ENCODE measurements at regions not wholly inside any gene's neighbourhood (a gene's known extent, or its start where the extent isn't known, plus 50 kb on each side); places are given as distances from the start of the nearest gene placed in this dataset.

DNA sequence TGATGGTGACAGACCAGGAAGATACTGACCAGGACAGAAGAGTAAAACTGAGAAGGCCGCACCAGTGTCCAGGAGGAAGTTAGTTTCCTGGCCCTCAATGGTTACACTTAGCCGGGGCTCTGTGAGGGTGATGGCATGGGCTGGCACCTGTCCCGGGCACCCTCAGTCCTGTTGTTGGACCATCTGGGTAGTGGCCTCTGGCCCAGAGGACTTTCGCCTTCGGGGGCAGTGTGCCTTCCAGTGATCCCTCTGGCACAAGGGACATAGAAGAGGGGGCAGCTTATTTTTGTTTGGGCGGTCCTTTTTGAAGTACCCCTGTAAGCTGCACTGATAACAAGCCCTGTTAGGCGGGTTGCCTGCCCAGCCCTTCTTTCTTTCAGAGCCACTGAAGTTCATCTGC is 1108.6 kb downstream of the TAF11L14 start:
- Mint-ChIP-seq H3K9me3 (peaks cover 3% of the 10 kb centered on the region), H3K27ac (no peak overlapping the region), H3K36me3 (no peaks in the 10 kb centered on the region), H3K4me3 (peak overlapping the region; percentile 21), H3K27me3 (no peaks in the 10 kb centered on the region), H3K4me1 (ENCODE audit: low read depth in 2 of 2) (peaks cover 53 to 75% of the 10 kb centered on the region in 2 donors)
- no peak for DNase-seq (ENCODE audit: low spot score)
- no peak for ATAC-seq

DNA sequence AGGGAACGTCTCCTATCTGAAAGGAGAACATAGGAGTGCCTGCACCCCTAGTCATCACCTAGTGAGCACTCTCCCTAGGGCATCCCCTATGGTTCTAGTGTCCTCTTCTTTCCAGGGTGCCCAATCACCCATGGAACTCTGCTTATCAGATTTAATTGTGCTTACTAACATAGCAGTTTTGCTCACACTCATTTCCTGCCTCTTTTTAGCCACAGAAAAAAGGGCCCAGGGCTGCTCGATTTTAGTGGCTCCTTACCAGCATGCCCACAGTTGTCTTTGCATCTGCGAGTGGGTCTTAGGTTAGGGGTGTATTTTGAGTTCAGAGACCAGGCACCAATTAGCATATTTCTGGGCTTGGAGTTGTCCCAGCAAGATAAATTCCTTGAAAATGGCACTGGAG is 1110.2 kb downstream of the TAF11L14 start:
- Mint-ChIP-seq H3K4me3 (peak overlapping the region; percentile 87), H3K36me3 (no peaks in the 10 kb centered on the region), H3K9me3 (peaks cover 3% of the 10 kb centered on the region), H3K27me3 (no peaks in the 10 kb centered on the region), H3K4me1 (ENCODE audit: low read depth in 2 of 2) (peaks cover 46 to 62% of the 10 kb centered on the region in 2 donors), H3K27ac (peak overlapping the region; percentile 89 to 99)
- DNase-seq (ENCODE audit: low spot score) (no peak), ATAC-seq (peak in 1 of 2 donors; percentile 60)

DNA sequence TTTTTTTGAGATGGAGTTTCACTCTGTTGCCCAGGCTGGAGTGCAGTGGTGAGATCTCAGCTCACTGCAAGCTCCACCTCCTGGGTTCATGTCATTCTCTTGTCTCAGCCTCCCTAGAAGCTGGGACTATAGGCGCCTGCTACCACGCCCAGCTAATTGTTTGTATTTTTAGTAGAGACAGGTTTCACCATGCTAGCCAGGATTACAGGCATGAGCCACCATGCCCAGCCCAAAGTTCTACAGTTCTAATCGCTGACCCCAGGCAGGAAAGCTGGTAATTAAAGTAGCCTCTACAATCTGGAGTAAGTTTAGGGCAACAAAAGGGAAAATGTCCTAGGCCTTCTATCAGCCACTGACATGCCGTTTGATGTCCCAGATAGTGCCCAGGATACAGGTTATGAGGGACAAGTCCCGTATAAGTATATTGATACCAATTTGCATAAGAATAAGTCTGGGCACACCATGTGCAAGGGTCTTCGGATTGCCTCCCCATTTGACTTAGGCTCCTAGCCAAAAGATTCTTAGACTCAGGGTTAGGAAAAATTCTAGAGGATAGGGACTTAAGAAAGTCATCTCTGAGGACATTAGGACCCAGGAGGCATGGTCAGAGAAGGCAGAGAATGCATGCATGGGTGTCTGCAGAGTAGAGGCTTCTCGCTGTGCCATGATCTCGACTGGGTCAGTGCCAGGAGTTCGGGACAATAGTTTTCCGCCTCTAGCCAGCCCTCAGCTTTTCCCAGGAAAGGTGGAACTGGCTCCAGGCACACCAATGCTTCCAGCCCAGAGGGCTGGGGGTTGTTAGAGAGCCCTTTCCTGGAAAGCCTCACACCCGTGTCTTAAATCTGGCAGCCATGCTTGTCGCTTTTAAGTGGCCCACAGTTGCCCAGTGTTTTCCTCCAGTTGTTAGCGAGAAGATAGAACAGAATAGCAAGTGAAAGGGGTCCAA is 1111.1 kb downstream of the TAF11L14 start:
- ATAC-seq = peak; percentile 63 to 79
- no peak for DNase-seq (ENCODE audit: low spot score)
- Mint-ChIP-seq H3K9me3 (peaks cover 3% of the 10 kb centered on the region), H3K4me3 (peak overlapping the region; percentile 87), H3K4me1 (ENCODE audit: low read depth in 2 of 2) (peaks cover 43 to 64% of the 10 kb centered on the region in 2 donors), H3K36me3 (no peaks in the 10 kb centered on the region), H3K27ac (peak overlapping the region; percentile 89 to 99), H3K27me3 (no peaks in the 10 kb centered on the region)

DNA sequence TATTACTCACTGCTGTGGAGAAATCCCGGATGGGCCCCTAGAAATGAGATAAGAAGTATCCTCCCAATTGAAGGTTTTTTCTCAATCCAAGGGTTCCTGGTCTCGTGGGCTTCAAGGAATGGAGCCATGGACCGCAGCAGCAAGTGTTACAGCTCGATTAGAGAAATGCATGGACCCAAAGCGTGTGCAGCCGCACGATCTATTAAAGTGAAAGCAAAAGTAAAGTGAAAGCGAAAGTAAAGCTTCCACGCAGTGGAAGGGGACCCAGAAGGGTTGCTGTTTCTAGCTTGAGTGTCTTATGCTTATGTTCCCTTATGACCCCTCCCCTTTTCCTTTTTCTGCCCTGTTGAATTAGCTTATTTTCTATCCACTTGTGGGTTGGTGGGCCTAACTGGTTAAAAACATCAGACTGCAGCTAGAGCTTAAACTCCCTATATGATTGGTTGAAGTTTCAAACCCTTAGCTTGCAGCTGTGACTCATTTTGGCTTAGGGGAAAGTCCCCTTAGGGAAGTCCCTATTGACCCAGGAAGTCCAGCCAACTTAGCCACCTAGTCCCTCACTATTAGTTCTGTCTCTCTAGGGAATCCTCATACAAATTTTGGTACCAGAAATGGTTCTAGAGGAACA is 1111.8 kb downstream of the TAF11L14 start:
- peak overlapping the region; percentile 87 for H3K4me3 Mint-ChIP-seq
- ATAC-seq (peak; percentile 85 to 93), DNase-seq (ENCODE audit: low spot score) (peak; percentile 79)
- H3K4me1 Mint-ChIP-seq (ENCODE audit: low read depth in 2 of 2) = peaks cover 40 to 56% of the 10 kb centered on the region in 2 donors
- peaks cover 3% of the 10 kb centered on the region for H3K9me3 Mint-ChIP-seq
- H3K27ac Mint-ChIP-seq = peak overlapping the region; percentile 89 to 99
- H3K27me3 Mint-ChIP-seq = no peaks in the 10 kb centered on the region
- no peaks in the 10 kb centered on the region for H3K36me3 Mint-ChIP-seq

DNA sequence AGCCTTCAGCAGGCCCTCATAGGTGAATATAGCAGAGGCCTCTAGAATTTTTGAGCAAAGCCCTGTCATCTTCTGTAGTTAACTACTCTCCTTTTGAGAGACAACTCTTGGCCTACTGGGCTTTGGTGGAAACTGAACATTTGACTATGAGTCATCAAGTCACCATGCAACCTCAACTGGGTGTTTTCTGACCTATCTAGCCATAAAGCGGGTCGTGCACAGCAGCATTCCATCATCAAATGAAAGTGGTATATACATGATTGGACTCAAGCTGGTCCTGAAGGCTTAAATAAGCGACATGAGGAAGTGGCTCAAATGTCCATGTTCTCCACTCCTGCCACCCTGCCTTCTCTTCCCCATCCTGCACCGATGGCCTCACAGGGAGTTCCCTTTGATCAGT is 1115.5 kb downstream of the TAF11L14 start:
- ATAC-seq (peak in 1 of 2 donors; percentile 43), DNase-seq (ENCODE audit: low spot score) (no peak)
- Mint-ChIP-seq H3K9me3 (peaks cover 3% of the 10 kb centered on the region), H3K27me3 (no peaks in the 10 kb centered on the region), H3K4me1 (ENCODE audit: low read depth in 2 of 2) (peaks cover 24 to 31% of the 10 kb centered on the region in 2 donors), H3K27ac (no peak overlapping the region), H3K36me3 (no peaks in the 10 kb centered on the region), H3K4me3 (no peak overlapping the region)

DNA sequence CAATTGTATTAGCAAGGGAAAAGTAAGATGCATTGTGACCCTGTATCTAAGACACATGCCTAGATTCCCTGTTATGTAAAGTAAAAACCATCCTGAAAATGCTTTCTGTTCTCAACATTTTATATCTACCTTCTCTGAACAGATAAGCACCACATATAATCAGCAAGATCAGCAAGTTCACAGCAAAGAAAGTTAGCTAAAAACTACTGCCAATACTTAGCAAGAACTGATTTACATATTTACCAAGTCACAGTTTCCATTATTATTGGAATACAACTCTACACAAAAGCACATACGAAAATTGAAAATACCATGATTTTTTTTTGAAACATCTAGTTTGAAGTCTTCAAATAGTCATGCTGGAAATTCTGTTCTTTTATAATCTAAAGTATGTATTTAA is 1118.1 kb downstream of the TAF11L14 start:
- Mint-ChIP-seq H3K27me3 (no peaks in the 10 kb centered on the region), H3K36me3 (no peaks in the 10 kb centered on the region), H3K4me3 (no peak overlapping the region), H3K4me1 (ENCODE audit: low read depth in 2 of 2) (peaks cover 5 to 10% of the 10 kb centered on the region in 2 donors), H3K27ac (no peak overlapping the region), H3K9me3 (peaks cover 1% of the 10 kb centered on the region)
- no peak for ATAC-seq
- DNase-seq (ENCODE audit: low spot score) = no peak

DNA sequence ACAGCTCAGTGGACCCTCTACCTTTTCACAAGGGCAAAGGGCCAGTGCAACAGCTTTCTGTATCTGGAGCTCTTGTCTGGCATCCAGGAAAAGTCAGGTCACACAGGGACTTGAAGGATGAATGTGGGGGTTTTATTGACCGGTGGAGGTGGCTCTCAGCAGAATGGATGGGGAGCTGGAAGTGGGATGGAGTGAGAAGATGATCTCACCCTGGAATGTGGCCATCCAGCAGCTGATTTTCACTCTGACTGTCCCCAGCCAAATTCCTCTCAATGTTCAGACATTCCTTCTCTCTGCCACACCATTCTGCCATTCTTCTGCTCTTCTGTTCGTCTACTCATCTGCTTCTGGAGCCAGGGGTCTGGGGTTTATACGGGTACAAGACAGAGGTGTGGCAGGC is 1119.9 kb downstream of the TAF11L14 start:
- Mint-ChIP-seq H3K4me3 (no peak overlapping the region), H3K27me3 (no peaks in the 10 kb centered on the region), H3K4me1 (ENCODE audit: low read depth in 2 of 2) (peaks cover 0 to 5% of the 10 kb centered on the region in 2 donors), H3K9me3 (no peaks in the 10 kb centered on the region), H3K36me3 (no peaks in the 10 kb centered on the region), H3K27ac (no peak overlapping the region)
- ATAC-seq (no peak), DNase-seq (ENCODE audit: low spot score) (no peak)

DNA sequence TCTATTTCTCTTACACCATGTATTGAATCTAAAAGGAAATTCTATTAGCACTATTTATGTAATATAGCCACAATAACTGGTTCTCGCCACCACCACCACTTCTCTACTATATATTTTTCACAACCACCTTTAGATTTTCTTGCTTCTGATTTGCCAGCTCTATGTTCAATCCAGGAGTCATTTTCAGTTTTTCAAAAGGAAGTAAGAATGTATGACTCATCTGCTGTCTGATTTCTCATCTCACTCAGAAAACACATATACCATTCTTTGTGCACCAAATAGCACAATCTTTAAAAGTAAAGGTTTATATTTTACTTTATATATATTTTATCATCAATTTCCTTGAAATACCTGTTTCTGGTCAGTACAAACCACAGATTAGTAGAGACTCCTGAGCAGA is 1127.5 kb downstream of the TAF11L14 start:
- H3K4me1 Mint-ChIP-seq (ENCODE audit: low read depth in 2 of 2) = peaks cover 3 to 5% of the 10 kb centered on the region in 2 donors
- H3K4me3 Mint-ChIP-seq = no peak overlapping the region
- H3K9me3 Mint-ChIP-seq = peaks cover 2% of the 10 kb centered on the region
- H3K27me3 Mint-ChIP-seq = peaks cover 2 to 7% of the 10 kb centered on the region in 2 donors
- DNase-seq (ENCODE audit: low spot score) = no peak
- H3K27ac Mint-ChIP-seq = no peak overlapping the region
- peak in 1 of 2 donors; percentile 53 for ATAC-seq
- no peaks in the 10 kb centered on the region for H3K36me3 Mint-ChIP-seq

DNA sequence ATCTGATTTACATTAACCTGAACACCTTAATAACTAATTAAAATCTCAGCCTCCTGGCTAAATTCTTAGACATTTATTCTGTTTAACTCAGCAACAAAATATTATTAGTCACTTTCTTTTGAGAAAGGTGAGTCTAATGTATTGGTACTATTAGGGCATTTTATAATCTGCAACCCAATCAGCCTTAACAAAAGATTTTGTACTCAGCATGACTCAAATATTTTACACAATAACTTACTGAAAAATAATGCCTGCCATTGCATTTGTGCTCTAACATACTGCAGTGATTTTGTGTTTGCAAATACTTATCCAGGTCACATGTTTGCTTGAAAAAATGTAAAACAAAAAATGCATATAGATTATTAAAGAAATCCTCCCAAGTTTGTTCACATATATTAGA is 1129.9 kb downstream of the TAF11L14 start:
- Mint-ChIP-seq H3K4me1 (ENCODE audit: low read depth in 2 of 2) (peaks cover 3 to 5% of the 10 kb centered on the region in 2 donors), H3K9me3 (peaks cover 2% of the 10 kb centered on the region), H3K27me3 (peaks cover 4 to 10% of the 10 kb centered on the region in 2 donors), H3K36me3 (no peaks in the 10 kb centered on the region), H3K4me3 (no peak overlapping the region), H3K27ac (no peak overlapping the region)
- no peak for DNase-seq (ENCODE audit: low spot score)
- ATAC-seq = no peak

DNA sequence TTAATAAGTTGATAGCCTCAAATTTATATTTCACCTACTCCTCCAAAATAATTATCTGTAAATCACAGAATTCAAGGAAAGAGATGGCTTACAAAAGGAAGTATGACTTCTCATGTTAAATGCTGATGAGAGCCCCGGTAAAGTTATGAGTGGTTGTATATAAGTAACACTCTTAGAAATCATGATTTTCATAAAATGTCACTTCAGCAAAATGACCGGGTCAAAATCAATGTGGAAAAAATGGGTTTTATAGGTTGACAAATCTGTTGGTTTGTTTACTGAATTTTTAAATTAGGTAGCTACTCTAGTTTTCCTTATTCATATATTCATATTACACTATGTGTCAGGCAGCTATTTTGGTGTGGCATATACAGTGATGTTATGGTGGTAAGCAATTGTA is 1131.0 kb downstream of the TAF11L14 start:
- H3K4me3 Mint-ChIP-seq = no peak overlapping the region
- peaks cover 2% of the 10 kb centered on the region for H3K9me3 Mint-ChIP-seq

DNA sequence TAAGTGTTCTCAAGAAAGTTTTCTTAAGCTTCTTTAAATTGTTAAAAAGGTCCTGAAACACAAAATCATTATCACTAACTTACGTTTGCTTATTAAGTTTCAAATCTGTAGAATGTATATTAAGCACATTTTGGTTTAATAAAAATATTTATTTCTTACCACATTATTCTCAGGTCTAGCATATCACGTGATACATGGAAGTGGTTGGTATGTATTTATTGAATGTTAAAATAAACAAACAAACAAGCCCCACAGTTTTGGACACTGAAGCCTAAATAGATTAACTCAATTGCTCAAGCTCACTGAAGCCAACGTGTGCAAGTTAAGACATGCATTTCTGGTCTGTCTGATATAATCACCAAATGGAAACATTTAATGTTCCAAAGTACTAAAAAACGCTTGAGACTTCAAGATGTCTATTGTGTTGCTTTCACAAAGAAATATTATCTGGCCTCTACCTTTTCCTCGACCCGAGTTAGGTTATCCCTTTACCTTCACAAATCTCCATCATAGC is 1136.9 kb downstream of the TAF11L14 start:
- H3K27ac Mint-ChIP-seq = no peak overlapping the region
- no peak overlapping the region for H3K4me3 Mint-ChIP-seq
- DNase-seq (ENCODE audit: low spot score) (no peak), ATAC-seq (no peak)
- H3K9me3 Mint-ChIP-seq = peaks cover 3% of the 10 kb centered on the region
- H3K4me1 Mint-ChIP-seq (ENCODE audit: low read depth in 2 of 2) = no peaks in the 10 kb centered on the region
- peaks cover 2 to 9% of the 10 kb centered on the region in 2 donors for H3K27me3 Mint-ChIP-seq
- no peaks in the 10 kb centered on the region for H3K36me3 Mint-ChIP-seq

More for the DNA sequence above, 1131.0 kb downstream of the TAF11L14 start:
- peaks cover 3 to 5% of the 10 kb centered on the region in 2 donors for H3K4me1 Mint-ChIP-seq (ENCODE audit: low read depth in 2 of 2)
- ATAC-seq (no peak), DNase-seq (ENCODE audit: low spot score) (no peak)
- peaks cover 4 to 13% of the 10 kb centered on the region in 2 donors for H3K27me3 Mint-ChIP-seq
- H3K27ac Mint-ChIP-seq = no peak overlapping the region
- no peaks in the 10 kb centered on the region for H3K36me3 Mint-ChIP-seq

DNA sequence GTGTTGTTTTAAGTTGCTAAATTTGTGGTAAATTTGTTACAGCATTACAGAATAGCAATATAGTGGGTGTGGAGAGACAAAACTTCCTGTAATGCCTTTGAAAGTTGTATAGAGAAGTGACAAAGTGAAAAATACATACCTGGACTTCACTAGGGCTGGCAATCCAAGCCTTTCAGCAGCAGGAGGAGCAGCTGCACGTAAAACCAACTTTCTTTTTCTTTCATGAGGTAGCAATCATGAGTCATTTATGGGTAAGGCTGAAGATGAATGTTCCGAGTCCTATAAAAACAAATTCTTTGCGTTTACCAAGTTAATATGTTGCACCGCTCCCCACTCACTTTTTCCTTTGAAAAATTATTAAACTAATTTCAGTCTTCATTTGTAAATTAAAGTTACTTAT is 1138.2 kb downstream of the TAF11L14 start:
- H3K9me3 Mint-ChIP-seq = peaks cover 3% of the 10 kb centered on the region
- DNase-seq (ENCODE audit: low spot score) (no peak), ATAC-seq (no peak)
- peaks cover 2 to 6% of the 10 kb centered on the region in 2 donors for H3K27me3 Mint-ChIP-seq
- H3K4me3 Mint-ChIP-seq = no peak overlapping the region
- no peak overlapping the region for H3K27ac Mint-ChIP-seq
- H3K4me1 Mint-ChIP-seq (ENCODE audit: low read depth in 2 of 2) = no peaks in the 10 kb centered on the region
- H3K36me3 Mint-ChIP-seq = no peaks in the 10 kb centered on the region

DNA sequence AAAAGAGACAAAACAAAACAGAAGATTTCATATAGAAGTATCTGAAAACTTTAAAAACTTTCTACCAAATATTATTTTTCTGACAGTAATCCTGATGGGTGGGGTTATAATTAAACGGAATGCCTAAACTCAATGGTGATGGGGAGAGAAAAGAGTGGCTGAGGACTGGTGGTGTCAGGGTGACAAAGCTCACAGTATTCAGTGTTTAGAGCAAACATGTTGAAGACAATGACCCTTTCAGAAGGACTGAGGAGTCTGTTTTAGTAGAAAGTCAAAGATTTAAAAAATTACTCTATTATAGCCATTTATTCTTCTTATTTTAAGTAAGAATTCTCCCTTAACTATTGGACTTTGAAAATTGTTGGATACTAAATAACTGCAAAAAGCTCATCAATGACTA is 1144.0 kb downstream of the TAF11L14 start:
- no peak overlapping the region for H3K27ac Mint-ChIP-seq
- H3K4me3 Mint-ChIP-seq = no peak overlapping the region
- H3K36me3 Mint-ChIP-seq = no peaks in the 10 kb centered on the region
- no peaks in the 10 kb centered on the region for H3K27me3 Mint-ChIP-seq
- H3K4me1 Mint-ChIP-seq (ENCODE audit: low read depth in 2 of 2) = no peaks in the 10 kb centered on the region
- peaks cover 3% of the 10 kb centered on the region for H3K9me3 Mint-ChIP-seq
- DNase-seq (ENCODE audit: low spot score) = no peak
- ATAC-seq = no peak

Measured in natural killer cell treated with Interleukin-12 subunit alpha and Interleukin-12 subunit beta and Interleukin-15 and Interleukin-18, amount 100 ng/mL, for 72 hours (primary cell).